OCI-LY7 (cell line): ENCODE measurements at regions not wholly inside any gene's neighbourhood (a gene's known extent, or its start where the extent isn't known, plus 50 kb on each side); places are given as distances from the start of the nearest gene placed in this dataset.
"Not testable (repeated sequence)": the region's sequence is repeated elsewhere in the genome, so short reads cannot be mapped to it uniquely, and the experiment has no call there.

Experiments
- BruUV-seq: library from RNA; stranded (reverse); fragments of 400-500 nt; replicated peaks from 2 replicates; lab custom pipeline; 2021; lab: Mats Ljungman, UMichigan
- CTCF ChIA-PET: fragments of 300-600 bp; sonication (Branson Sonifier 250); formaldehyde crosslinking; loops from one replicate; lab custom pipeline; 2022; ENCODE audit warnings: antibody characterized with exemption; ENCODE audit not compliant: unreplicated experiment; lab: Charles Lee
- POLR2A ChIA-PET: fragments of 300-600 bp; sonication (Branson Sonifier 250); formaldehyde crosslinking; loops from one replicate; lab custom pipeline; 2022; ENCODE audit warnings: antibody characterized with exemption; lab: Charles Lee
- DNase-seq: peaks from one replicate; pipeline ENCODE4 v3.0.0-alpha.2; 2015; ENCODE audit warnings: low spot score
- H2AFZ ChIP-seq: fragments of 200-600 bp; sonication (generic), shearing (Covaris generic); 2 replicates; pipeline ENCODE4 v1.6.1; 2014; ENCODE audit warnings: mild to moderate bottlenecking, antibody characterized with exemption, low read length, moderate library complexity
- H3K27ac ChIP-seq: fragments of 200-600 bp; sonication (generic); 2 replicates; pipeline ENCODE4 v1.5.1; 2014; ENCODE audit warnings: mixed run types, low read depth, mild to moderate bottlenecking, moderate library complexity, low read length, inconsistent platforms; ENCODE audit not compliant: poor library complexity, severe bottlenecking
- H3K36me3 ChIP-seq: fragments of 200-600 bp; sonication (generic); 2 replicates; pipeline ENCODE4 v1.6.1; 2014; ENCODE audit warnings: mild to moderate bottlenecking, antibody characterized with exemption, low read length, moderate library complexity, mixed read lengths; ENCODE audit not compliant: insufficient read depth
- H3K4me1 ChIP-seq: fragments of 200-600 bp; sonication (generic); 2 replicates; pipeline ENCODE4 v1.5.1; 2014; ENCODE audit warnings: mild to moderate bottlenecking, low read length; ENCODE audit not compliant: insufficient read depth, poor library complexity, severe bottlenecking
- H3K4me2 ChIP-seq: fragments of 200-600 bp; sonication (generic); 2 replicates; pipeline ENCODE4 v1.6.1; 2014; ENCODE audit warnings: mild to moderate bottlenecking, low read length
- H3K4me3 ChIP-seq: fragments of 200-600 bp; sonication (generic); 2 replicates; pipeline ENCODE4 v1.5.1; 2014; ENCODE audit warnings: mild to moderate bottlenecking, low read depth, low read length; ENCODE audit not compliant: poor library complexity, severe bottlenecking
- H3K79me2 ChIP-seq: fragments of 200-600 bp; sonication (generic); 2 replicates; pipeline ENCODE4 v1.6.1; 2016; ENCODE audit warnings: low read depth, mild to moderate bottlenecking, low read length, moderate library complexity, mixed read lengths; ENCODE audit not compliant: insufficient read depth
- H3K9me2 ChIP-seq: fragments of 200-600 bp; sonication (generic); 2 replicates; pipeline ENCODE4 v1.6.1; 2016; ENCODE audit warnings: mild to moderate bottlenecking, low read length, mixed read lengths; ENCODE audit not compliant: insufficient read depth
- H3K9me3 ChIP-seq: fragments of 200-600 bp; sonication (generic); 2 replicates; pipeline ENCODE4 v1.6.1; 2014; ENCODE audit warnings: mild to moderate bottlenecking, mixed run types, low read length, mixed read lengths
- H4K20me1 ChIP-seq: fragments of 200-600 bp; sonication (generic); 2 replicates; pipeline ENCODE4 v1.6.1; 2014; ENCODE audit warnings: mild to moderate bottlenecking, antibody characterized with exemption, low read length, moderate library complexity, mixed read lengths; ENCODE audit not compliant: insufficient read depth
- intact Hi-C: fragments of 100-400 bp; cut with micrococcal nuclease; formaldehyde crosslinking; loops from one replicate; pipeline ENCODE4 v1.10.0; 2022; ENCODE audit not compliant: unreplicated experiment

DNA sequence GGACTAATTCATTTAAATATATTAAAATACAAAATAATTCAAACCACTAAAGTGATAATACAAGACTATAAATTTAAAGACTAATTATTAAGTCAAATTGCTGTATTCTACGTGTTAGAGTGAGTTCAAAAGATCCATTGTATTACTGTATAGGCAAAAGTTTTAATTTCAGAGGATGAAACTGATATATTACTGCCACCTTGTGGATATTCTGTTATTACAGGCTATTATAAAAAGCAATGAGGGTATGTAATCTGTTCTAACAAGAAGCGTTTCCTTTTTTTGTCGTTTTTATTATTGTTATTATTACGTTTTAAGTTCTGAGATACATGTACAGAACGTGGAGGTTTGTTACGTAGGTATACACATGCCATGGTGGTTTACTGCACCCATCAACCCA is 4854.9 kb upstream of the OR11H1 start:
- H3K4me1 ChIP-seq, H3K4me2 ChIP-seq, H3K79me2 ChIP-seq, H3K9me3 ChIP-seq, H3K9me2 ChIP-seq, H4K20me1 ChIP-seq, H3K36me3 ChIP-seq, intact Hi-C loops, H2AFZ ChIP-seq, H3K27ac ChIP-seq, BruUV-seq, CTCF ChIA-PET, POLR2A ChIA-PET, H3K4me3 ChIP-seq, DNase-seq: not testable (repeated sequence)

DNA sequence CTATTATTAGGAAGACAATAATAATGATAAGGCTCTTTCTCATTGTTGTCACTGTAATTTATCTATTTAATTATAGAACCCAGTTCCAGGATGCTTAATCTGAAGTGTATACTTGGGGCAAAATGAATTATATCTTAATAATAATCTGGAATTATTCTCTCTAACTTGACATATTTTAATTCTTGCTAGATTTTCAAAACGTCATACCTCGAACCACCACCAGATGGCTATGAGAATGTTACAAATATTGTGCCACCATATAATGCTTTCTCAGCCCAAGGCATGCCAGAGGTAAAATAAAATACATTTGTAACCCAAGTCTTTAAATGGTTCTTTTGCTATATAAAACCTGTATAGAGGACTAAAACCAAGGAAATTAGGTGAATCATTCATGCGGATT is 4849.3 kb upstream of the OR11H1 start:
- H3K79me2 ChIP-seq, H3K36me3 ChIP-seq, BruUV-seq, H3K9me2 ChIP-seq, H3K4me3 ChIP-seq, H4K20me1 ChIP-seq, POLR2A ChIA-PET, H3K9me3 ChIP-seq, H3K27ac ChIP-seq, H3K4me1 ChIP-seq, DNase-seq, H2AFZ ChIP-seq, intact Hi-C loops, H3K4me2 ChIP-seq, CTCF ChIA-PET: not testable (repeated sequence)

DNA sequence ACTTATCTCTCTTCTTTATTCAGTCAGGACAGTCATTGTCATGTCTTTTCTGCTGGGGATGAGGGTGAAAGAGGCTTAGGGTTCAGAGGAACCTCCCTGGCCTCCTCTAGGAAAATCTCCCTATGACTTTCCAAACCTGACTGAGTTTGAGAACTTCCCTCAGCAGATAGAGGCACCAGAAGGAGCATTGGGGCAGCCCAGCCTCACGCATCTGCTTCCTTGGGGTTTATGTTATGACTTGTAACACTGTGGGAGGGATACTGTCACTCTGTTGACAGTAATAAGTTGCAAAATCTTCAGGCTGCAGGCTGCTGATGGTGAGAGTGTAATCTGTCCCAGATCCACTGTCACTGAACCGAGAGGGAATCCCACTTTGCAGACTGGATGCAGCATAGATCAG is 4842.6 kb upstream of the OR11H1 start:
- BruUV-seq, DNase-seq, H3K4me1 ChIP-seq, H3K27ac ChIP-seq, CTCF ChIA-PET, H4K20me1 ChIP-seq, POLR2A ChIA-PET, H3K4me2 ChIP-seq, H3K9me3 ChIP-seq, H3K79me2 ChIP-seq, H2AFZ ChIP-seq, intact Hi-C loops, H3K9me2 ChIP-seq, H3K4me3 ChIP-seq, H3K36me3 ChIP-seq: not testable (repeated sequence)

DNA sequence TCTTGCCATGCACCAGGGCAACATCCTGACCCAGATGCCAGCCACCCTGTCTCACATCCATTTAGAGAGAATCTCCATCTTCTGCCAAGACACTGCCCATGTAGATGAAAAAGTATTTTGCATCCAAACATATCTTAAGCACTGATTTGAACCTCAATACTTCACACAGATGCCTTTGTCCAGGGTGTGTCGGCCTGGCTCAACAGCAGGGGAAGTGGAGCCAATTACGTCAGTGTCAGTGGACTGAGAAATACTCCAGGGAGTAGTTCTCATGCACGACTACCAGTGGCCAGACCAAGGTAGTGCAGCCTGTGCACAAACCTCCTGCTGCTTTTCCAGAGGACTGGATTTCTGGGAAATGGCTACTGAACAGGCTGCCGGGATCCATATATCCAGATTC is 4840.7 kb upstream of the OR11H1 start:
- H3K36me3 ChIP-seq, H3K79me2 ChIP-seq, BruUV-seq, H3K9me3 ChIP-seq, intact Hi-C loops, H3K27ac ChIP-seq, H4K20me1 ChIP-seq, H2AFZ ChIP-seq, H3K4me3 ChIP-seq, H3K9me2 ChIP-seq, H3K4me2 ChIP-seq, H3K4me1 ChIP-seq, CTCF ChIA-PET, DNase-seq, POLR2A ChIA-PET: not testable (repeated sequence)

DNA sequence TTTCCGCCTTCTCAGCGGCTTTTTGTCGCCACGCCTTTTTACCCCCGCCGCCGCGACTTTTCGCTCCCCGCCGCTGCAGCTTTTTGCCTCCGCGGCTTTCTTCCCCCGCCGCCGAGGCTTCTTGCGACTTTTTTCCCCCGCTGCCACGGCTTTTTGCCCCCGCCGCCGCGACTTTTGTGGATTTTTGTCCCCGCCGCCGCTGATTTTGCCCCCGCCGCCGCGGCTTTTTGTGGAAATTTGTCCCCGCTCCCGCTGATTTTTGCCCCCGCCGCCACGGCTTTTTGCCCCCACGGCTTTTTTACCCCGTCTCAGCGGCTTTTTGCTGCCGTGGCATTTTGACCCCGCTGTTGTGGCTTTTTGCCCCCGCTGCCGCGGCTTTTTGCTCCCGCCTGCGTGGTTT is 4829.2 kb upstream of the OR11H1 start:
- H3K36me3 ChIP-seq, CTCF ChIA-PET, H3K4me2 ChIP-seq, H3K27ac ChIP-seq, BruUV-seq, H3K4me3 ChIP-seq, H3K9me2 ChIP-seq, DNase-seq, H3K79me2 ChIP-seq, intact Hi-C loops, POLR2A ChIA-PET, H4K20me1 ChIP-seq, H2AFZ ChIP-seq, H3K4me1 ChIP-seq, H3K9me3 ChIP-seq: not testable (repeated sequence)

DNA sequence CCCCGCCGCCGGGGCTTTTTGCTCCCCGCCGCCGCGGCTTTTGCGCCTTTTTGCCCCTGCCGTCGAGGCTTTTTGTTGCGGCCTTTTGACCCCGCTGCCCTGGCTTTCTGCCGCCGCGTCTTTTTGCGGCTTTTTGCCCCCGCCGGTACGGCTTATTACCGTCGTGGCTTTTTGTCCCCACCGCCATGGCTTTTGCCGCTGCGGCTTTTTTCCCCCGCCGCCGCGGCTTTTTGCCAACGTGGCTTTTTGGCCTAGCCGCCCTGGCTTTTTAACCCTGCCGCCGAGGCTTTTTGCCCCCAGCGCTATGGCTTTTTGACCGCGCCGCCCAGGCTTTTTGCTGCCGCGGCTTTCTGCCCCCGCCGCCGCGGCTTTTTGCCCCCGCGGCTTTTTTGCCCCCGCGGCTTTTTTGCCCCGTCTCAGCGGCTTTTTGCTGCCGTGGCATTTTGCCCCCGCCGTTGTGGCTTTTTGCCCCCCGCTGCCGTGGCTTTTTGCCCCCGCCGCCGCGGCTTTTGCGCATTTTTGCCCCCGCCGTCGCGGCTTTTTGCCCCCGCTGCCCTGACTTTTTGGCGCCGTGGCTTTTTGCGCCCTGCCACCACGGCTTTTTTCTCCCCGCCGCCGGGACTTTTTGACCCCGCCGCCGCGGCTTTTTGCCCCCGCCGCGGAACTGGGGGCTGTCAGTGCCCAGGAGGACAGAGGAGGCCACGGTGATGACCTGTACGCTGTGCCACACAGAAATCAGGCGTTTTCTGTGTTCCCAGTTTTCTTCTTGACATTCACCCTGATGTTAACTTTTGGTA is 4828.5 kb upstream of the OR11H1 start:
- H3K9me3 ChIP-seq, H3K27ac ChIP-seq, H3K4me3 ChIP-seq, POLR2A ChIA-PET, CTCF ChIA-PET, H3K9me2 ChIP-seq, intact Hi-C loops, H2AFZ ChIP-seq, H3K4me2 ChIP-seq, H4K20me1 ChIP-seq, BruUV-seq, H3K36me3 ChIP-seq, H3K4me1 ChIP-seq, DNase-seq, H3K79me2 ChIP-seq: not testable (repeated sequence)
